HCT116 (cell line): ENCODE measurements at regions not wholly inside any gene's neighbourhood (a gene's known extent, or its start where the extent isn't known, plus 50 kb on each side); places are given as distances from the start of the nearest gene placed in this dataset.

ENCODE experiments used
- CTCF ChIP-seq, 3 experiments: fragments of 200-600 bp in 1 of 3; sonication (generic) in 1 of 3; IDR thresholded peaks in 2 of 3; conservative IDR thresholded peaks in 1 of 3; 2 replicates each; pipeline ENCODE4 v1.5.1; 2012 to 2017; ENCODE audit warnings: low read depth in 2 of 3, low read length in 2 of 3, antibody characterized with exemption in 1 of 3, borderline replicate concordance in 1 of 3, control low read depth in 1 of 3, mild to moderate bottlenecking in 1 of 3, mixed read lengths in 1 of 3, mixed run types in 1 of 3, moderate library complexity in 1 of 3; ENCODE audit not compliant: insufficient read depth in 1 of 3
- POLR2AphosphoS5 ChIP-seq: IDR thresholded peaks from 2 replicates; pipeline ENCODE4 v1.6.1; 2011; ENCODE audit warnings: mild to moderate bottlenecking, low read depth, low read length, moderate library complexity

GRCh38 chr17:77636835-77637817 is 321.4 kb upstream of the TNRC6C start:
- no peak for TF ChIP-seq CTCF (IDR thresholded peaks at IDR 0.05 in 2 of 3, conservative IDR thresholded peaks at IDR 0.05 in 1 of 3; ENCODE audit: borderline replicate concordance in 1 of 3, insufficient read depth in 1 of 3, low read depth in 2 of 3, low read length in 2 of 3)
- no peak for TF ChIP-seq POLR2AphosphoS5
